HG02852 (cell line): ENCODE measurements at regions not wholly inside any gene's neighbourhood (a gene's known extent, or its start where the extent isn't known, plus 50 kb on each side); places are given as distances from the start of the nearest gene placed in this dataset.
"Not testable (repeated sequence)": the region's sequence is repeated elsewhere in the genome, so short reads cannot be mapped to it uniquely, and the experiment has no call there.

Source experiments
- ATAC-seq: cut with Tn5 transposase; IDR thresholded peaks from one replicate; pipeline ENCODE4 v1.9.1; 2021; ENCODE audit warnings: mild to moderate bottlenecking, moderate library complexity; ENCODE audit not compliant: unreplicated experiment

- ATAC-seq: no peak
Measured at GRCh38 chr2:52345082-52345481, 1313.2 kb upstream of the NRXN1 start.

- ATAC-seq: no peak
Measured at GRCh38 chr2:52343706-52344266, 1311.9 kb upstream of the NRXN1 start.

GRCh38 chr2:52343010-52343409 lies 1311.1 kb upstream of the NRXN1 start:
- no peak for ATAC-seq

GRCh38 chr2:52342458-52342857 lies 1310.5 kb upstream of the NRXN1 start:
- no peak for ATAC-seq

GRCh38 chr2:52341732-52342131 lies 1309.8 kb upstream of the NRXN1 start:
- no peak for ATAC-seq

GRCh38 chr2:52340171-52340570 lies 1308.2 kb upstream of the NRXN1 start:
- no peak for ATAC-seq

GRCh38 chr2:52337786-52338185 lies 1305.9 kb upstream of the NRXN1 start:
- not testable (repeated sequence) for ATAC-seq

GRCh38 chr2:52336951-52337350 lies 1305.0 kb upstream of the NRXN1 start:
- ATAC-seq: no peak

GRCh38 chr2:52335727-52336126 lies 1303.8 kb upstream of the NRXN1 start:
- no peak for ATAC-seq

- ATAC-seq: no peak
Measured at GRCh38 chr2:52334185-52334584, 1302.3 kb upstream of the NRXN1 start.

- ATAC-seq: no peak
Measured at GRCh38 chr2:52327641-52328040, 1295.7 kb upstream of the NRXN1 start.

GRCh38 chr2:52314231-52314630 lies 1282.3 kb upstream of the NRXN1 start:
- ATAC-seq: no peak

GRCh38 chr2:52312486-52312885 lies 1280.6 kb upstream of the NRXN1 start:
- ATAC-seq: no peak

- ATAC-seq: no peak
Measured at GRCh38 chr2:52311862-52312261, 1279.9 kb upstream of the NRXN1 start.

GRCh38 chr2:52308156-52308555 lies 1276.2 kb upstream of the NRXN1 start:
- no peak for ATAC-seq

GRCh38 chr2:52294628-52295027 lies 1262.7 kb upstream of the NRXN1 start:
- ATAC-seq: no peak

- no peak for ATAC-seq
Measured at GRCh38 chr2:52292801-52293200, 1260.9 kb upstream of the NRXN1 start.

- ATAC-seq: no peak
Measured at GRCh38 chr2:52289741-52290140, 1257.8 kb upstream of the NRXN1 start.

- ATAC-seq: no peak
Measured at GRCh38 chr2:52288596-52288995, 1256.7 kb upstream of the NRXN1 start.

GRCh38 chr2:52269696-52270485 lies 1238.0 kb upstream of the NRXN1 start:
- ATAC-seq: no peak

GRCh38 chr2:52264911-52265310 lies 1233.0 kb upstream of the NRXN1 start:
- ATAC-seq: no peak

- ATAC-seq: no peak
Measured at GRCh38 chr2:52264488-52264887, 1232.6 kb upstream of the NRXN1 start.

- no peak for ATAC-seq
Measured at GRCh38 chr2:52260904-52261303, 1229.0 kb upstream of the NRXN1 start.
